ENCODE measurements at regions not wholly inside any gene's neighbourhood (a gene's known extent, or its start where the extent isn't known, plus 50 kb on each side); places are given as distances from the start of the nearest gene placed in this dataset.

DNA sequence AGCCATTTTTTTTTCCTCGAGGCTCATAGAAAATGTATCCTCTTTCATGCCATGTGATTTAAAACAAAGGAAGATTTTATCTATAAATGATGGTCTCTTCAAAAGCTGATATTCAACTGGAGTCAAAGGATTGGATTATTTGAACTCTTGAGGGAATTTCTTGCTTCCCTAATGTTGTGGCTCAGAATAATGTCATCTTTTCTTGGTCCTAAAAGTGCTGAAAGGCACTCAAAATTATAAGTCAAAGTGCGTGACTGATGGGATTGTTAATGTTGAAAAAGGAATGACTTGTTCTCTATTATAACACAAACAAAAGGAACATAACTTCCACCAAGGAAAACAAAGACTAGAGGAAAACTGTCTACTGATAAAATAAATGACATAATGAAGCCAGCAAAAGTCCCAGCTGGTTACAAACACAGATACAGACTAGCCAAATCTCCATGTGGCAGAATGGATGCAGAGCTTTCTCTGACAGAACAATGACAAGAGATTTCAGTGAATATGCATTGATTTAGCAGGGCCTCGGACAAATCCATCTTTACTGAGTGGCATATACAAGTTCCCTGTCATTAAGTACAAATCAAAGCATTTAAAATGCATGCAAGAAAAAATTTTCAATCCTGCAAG lies 552.6 kb downstream of the GBA3 start:
- no peak for DNase-seq (ENCODE audit: low spot score)

GRCh38 chr4:23242962-23243361 lies 550.2 kb downstream of the GBA3 start:
- DNase-seq (ENCODE audit: low spot score), result no peak

- DNase-seq (ENCODE audit: low spot score), result no peak
Observed at GRCh38 chr4:23241408-23241807, 548.7 kb downstream of the GBA3 start.

- DNase-seq (ENCODE audit: low spot score), result no peak
Observed at GRCh38 chr4:23238848-23239247, 546.1 kb downstream of the GBA3 start.

- DNase-seq (ENCODE audit: low spot score), result no peak
Observed at GRCh38 chr4:23237771-23238170, 545.0 kb downstream of the GBA3 start.

DNA sequence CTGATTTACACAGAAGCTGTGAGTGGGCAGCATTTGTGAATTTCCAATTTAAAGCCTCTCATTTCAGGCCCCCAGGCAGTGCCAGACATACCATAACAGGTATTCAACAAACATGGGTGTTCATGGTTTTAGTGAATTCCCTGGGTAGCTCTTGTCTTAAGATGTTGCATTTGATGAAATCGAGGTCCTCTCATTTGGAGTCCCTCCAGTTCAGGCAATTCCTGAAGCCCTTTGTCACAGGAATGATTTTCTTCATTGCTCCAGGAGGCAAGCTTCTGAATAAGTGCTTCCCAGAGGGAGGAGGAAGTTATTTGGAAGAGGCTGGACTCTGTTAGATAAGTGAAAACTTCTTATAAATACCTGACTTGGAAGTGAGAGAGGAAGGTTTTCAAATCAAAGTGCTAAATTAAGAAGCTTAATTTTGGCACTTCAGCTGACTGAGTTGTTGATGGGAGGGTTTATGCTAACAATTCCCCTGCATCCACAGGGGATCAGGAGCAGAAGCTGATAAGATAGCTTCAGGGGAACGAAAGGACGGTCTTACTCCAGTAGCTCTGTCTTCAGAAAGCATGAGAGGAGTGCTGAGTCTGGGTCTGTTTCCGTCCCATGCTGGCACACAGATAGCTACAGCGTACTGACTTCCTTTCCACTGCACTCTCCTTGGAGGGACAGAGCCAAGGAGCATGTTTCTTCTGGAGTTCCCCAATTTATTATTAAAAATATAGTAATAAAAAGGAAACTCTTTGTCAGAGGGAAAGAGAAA lies 543.1 kb downstream of the GBA3 start:
- DNase-seq (ENCODE audit: low spot score), result no peak

DNA sequence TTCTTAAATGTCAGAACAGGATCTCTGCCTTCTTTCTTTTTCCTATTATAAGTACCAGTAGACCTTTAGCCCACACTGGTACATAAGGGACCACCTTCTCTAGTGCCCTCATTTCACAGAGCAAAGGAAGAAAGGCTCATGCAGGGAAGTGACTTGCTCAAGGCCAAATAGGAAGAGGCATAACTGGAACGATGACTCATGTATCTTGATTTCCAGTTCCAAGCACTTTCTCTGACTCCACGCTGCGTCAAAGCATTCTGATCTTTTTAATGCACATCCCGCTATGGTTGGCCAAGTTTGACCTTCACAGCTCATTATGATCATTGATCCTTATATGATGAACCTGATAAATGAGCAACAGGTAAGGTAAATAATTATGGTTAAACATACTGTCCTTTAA lies 542.0 kb downstream of the GBA3 start:
- DNase-seq (ENCODE audit: low spot score), result no peak

DNA sequence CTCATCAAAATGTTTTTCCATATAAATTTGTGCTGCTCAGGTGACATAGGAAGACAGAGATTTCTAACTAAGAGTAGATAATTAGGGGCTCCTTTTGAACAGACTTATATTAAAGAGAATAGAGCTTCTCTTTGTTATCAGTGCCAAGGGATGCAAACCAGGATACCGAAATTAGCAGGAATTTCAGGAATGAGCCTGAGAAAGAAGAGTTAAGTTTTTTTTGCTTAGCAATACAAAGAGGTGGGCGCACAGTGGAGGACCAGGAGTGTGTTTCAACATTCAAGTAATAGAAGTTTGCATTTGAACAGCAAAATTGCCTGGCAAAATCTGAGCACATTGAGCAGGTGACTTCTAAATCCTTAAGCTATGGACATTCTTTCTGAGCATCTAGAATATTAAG lies 541.3 kb downstream of the GBA3 start:
- no peak for DNase-seq (ENCODE audit: low spot score)

GRCh38 chr4:23233596-23233995 lies 540.9 kb downstream of the GBA3 start:
- no peak for DNase-seq (ENCODE audit: low spot score)

DNA sequence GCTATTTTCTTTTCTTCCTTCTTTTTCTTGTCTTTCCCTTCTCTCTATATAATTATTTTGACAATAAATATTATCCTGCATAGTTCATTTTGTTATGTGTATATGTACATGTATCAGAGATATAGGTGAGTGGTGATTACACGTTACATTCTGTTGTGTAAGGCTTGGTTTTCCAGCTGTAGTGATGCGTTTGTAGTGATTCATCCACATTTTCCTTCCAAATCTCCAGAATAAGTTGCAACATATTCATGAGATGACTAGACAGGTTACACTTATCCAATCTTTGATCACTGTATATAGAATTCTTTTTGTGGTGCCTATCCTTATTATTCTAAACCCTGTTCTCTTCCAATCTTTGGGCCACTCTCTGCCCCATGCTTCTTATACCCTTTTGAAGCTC lies 540.2 kb downstream of the GBA3 start:
- no peak for DNase-seq (ENCODE audit: low spot score)

- no peak for DNase-seq (ENCODE audit: low spot score)
Observed at GRCh38 chr4:23225564-23225963, 532.8 kb downstream of the GBA3 start.

DNA sequence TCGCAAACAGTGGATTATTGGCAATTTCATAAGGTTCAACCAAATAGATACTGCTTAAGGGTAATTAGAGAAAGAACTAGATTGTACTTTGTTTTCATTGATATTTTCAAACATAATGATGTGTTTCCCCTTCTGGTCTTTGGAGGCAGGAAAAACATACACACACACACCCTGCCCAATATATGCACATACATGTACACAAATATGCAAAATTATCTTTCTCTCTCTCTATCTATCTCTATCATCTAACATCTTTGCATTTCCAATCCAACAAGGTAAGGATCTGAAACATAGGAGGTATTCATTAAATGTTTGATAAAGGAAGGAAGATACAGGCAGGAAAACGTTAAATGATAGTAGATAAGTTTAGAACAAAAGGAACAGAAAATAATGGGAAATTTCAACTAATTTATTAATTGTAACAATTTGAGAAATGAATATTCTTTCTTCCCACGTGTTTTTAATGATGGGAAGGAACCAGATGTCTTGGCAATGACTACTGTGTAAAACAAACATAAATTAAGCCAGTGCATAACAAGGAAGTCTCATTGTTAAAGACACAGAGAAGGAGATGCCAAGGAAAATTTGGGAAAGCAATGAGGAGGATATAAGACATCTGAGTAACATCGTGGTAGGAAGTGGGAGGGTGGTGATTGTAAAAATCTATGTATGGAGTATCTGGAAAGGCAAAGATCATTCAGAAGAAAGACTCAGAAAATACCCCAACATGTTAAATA lies 532.1 kb downstream of the GBA3 start:
- DNase-seq (ENCODE audit: low spot score), result no peak

GRCh38 chr4:23220911-23221310 lies 528.2 kb downstream of the GBA3 start:
- no peak for DNase-seq (ENCODE audit: low spot score)

DNA sequence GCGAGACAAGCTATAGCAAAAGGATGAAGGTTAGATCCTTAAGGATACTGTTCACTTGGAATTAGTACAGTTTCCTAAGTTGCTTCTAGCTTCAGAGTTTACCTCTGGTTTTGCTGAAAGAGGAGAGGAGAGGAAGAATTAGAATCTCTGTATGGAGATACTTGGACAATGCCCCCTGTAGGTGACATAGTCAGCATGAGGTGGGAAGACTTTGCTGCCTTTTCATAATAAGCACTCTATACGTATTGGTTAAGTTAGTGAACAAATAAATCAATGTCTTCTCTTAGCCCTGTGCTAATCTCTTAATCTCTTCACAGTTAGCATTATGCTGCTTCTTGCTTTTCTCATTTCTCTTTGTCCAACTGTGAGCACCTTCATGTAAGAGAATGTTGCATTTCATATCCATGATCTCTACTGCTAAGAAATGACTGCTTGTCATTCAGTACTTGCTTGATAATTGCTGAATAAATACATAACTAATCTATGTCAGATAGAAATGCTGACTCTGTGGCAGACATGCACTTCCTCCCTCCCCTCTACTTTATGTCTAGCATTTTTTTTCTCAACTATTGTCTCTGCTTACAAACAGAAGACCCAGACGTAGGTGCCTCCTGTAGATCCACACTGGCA lies 527.2 kb downstream of the GBA3 start:
- DNase-seq (ENCODE audit: low spot score), result no peak

GRCh38 chr4:23213198-23213597 lies 520.5 kb downstream of the GBA3 start:
- no peak for DNase-seq (ENCODE audit: low spot score)

GRCh38 chr4:23212558-23212957 lies 519.8 kb downstream of the GBA3 start:
- no peak for DNase-seq (ENCODE audit: low spot score)

GRCh38 chr4:23207059-23207458 lies 514.3 kb downstream of the GBA3 start:
- no peak for DNase-seq (ENCODE audit: low spot score)

DNA sequence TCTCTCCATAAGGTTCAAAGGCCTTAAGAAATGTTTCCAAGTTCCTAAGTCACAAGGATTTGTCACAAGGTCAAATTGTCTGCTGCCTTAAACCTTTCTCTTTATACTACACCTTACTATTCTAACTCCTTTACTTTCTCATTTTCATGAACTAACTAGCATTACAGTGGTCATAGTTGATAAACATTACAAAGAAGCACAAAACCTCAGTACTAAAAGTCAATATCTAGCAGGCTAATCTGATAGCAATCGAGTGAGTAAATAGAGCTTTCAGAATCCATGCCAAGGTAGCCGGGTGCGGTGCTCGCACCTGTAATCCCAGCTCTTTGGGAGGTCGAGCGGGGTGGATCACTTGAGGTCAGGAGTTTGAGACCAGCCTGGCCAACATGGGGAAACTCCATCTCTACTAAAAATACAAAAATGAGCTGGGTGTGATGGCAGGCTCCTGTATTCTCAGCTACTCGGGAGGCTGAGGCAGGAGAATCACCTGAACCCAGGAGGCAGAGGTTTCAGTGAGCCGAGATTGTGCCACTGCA lies 510.0 kb downstream of the GBA3 start:
- no peak for DNase-seq (ENCODE audit: low spot score)

DNA sequence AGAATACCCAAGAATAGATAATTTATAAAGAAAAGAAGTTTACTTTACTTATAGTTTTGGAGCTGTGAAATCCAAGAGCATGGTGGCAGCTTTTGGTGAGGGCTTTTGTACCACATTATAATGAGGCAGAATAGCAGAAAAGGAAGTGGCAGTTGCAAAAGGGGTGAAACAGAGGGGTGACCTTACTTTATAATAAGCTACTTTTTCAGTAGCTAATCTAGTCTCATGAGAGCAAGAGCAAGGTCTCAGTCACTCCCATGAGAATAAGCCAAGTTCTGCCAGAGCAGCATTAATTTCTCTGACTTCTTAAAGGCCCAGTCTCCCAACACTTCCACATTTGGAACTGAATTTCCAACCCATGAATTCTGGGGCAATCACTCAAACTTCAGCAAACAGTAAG lies 502.0 kb downstream of the GBA3 start:
- no peak for DNase-seq (ENCODE audit: low spot score)

GRCh38 chr4:23174179-23174578 lies 481.4 kb downstream of the GBA3 start:
- DNase-seq (ENCODE audit: low spot score), result no peak

- DNase-seq (ENCODE audit: low spot score), result no peak
Observed at GRCh38 chr4:23171976-23172375, 479.2 kb downstream of the GBA3 start.

GRCh38 chr4:23169608-23170311 lies 477.0 kb downstream of the GBA3 start:
- no peak for DNase-seq (ENCODE audit: low spot score)

Measured in AG08396 (cell line).